ENCODE measurements at regions not wholly inside any gene's neighbourhood (a gene's known extent, or its start where the extent isn't known, plus 50 kb on each side); places are given as distances from the start of the nearest gene placed in this dataset.

- TF ChIP-seq ZNF124 (CRISPR knock-in tag; IDR thresholded peaks at IDR 0.05): no peak
- TF ChIP-seq ZNF24 (IDR thresholded peaks at IDR 0.05): no peak
- TF ChIP-seq ARNTL (CRISPR knock-in tag; IDR thresholded peaks at IDR 0.05): no peak
- no peak for TF ChIP-seq ZMYM2 (CRISPR knock-in tag; IDR thresholded peaks at IDR 0.05)
- no peak for TF ChIP-seq REL (CRISPR knock-in tag; conservative IDR thresholded peaks at IDR 0.05)
Observed at GRCh38 chr2:67835266-67835665, 227.5 kb downstream of the C1D start (continued).

GRCh38 chr2:67836866-67837265, 225.9 kb downstream of the C1D start:
- in situ Hi-C loops (cut with HindIII; ENCODE audit: extremely low pct_ligation_motif_present, low pct_unique_long_range_greater_than_20kb): loop anchor here (25.0 kb wide), 1 partner anchor 1250 kb away; no protein-coding TSS in a partner anchor
- Histone ChIP-seq H3K9me3 (ENCODE audit: low read length) (no peaks in the 10 kb centered on the region), H3K27ac (ENCODE audit: extremely low read length, insufficient read depth, low read length) (no peak overlapping the region), H3K4me1 (ENCODE audit: insufficient read depth, low read length) (no peaks in the 10 kb centered on the region), H3K27me3 (ENCODE audit: control insufficient read depth in 1 of 2, insufficient read depth in 2 of 2, low read length in 2 of 2) (no peaks in the 10 kb centered on the region), H3K36me3 (replicated peaks in 1 of 2; ENCODE audit: control insufficient read depth in 1 of 2, insufficient read depth in 2 of 2, low read length in 2 of 2) (no peaks in the 10 kb centered on the region), H3K4me2 (ENCODE audit: low read depth, low read length) (no peak overlapping the region), H4K20me1 (ENCODE audit: insufficient read depth, low read length) (no peaks in the 10 kb centered on the region), H3K79me2 (ENCODE audit: insufficient read depth, low read length) (no peaks in the 10 kb centered on the region), H3K9ac (ENCODE audit: insufficient read depth, low read depth, low read length) (no peak overlapping the region), H2AFZ (ENCODE audit: low read length) (no peak overlapping the region), H3K4me3 (replicated peaks in 1 of 3; ENCODE audit: insufficient read depth in 1 of 3, low read depth in 2 of 3, low read length in 3 of 3) (no peak overlapping the region)
- no peak for ATAC-seq
- DNase-seq (ENCODE audit: low spot score): no peak
- BruUV-seq (replicated peaks): no TSS peak
- WGBS (ENCODE audit: low lambda C conversion rate): 5% methylated on average over 5 of the region's 5 CpGs
- no peak for FAIRE-seq
- intact Hi-C loops (cut with micrococcal nuclease; ENCODE audit: unreplicated experiment): no loop called here
- CTCF ChIA-PET (ENCODE audit: low intra/inter-chr PET ratio, low total read pairs): no interaction called here
- POLR2A ChIA-PET: no interaction called here
- TF ChIP-seq PPARG (CRISPR knock-in tag; conservative IDR thresholded peaks at IDR 0.05): no peak
- TF ChIP-seq ISX (CRISPR knock-in tag; conservative IDR thresholded peaks at IDR 0.05): no peak
- no peak for TF ChIP-seq ZBTB37 (CRISPR knock-in tag; IDR thresholded peaks at IDR 0.05)
- TF ChIP-seq ETS1 (CRISPR knock-in tag; IDR thresholded peaks at IDR 0.05): no peak
- TF ChIP-seq ZNF572 (CRISPR knock-in tag; IDR thresholded peaks at IDR 0.05): no peak
- TF ChIP-seq SMARCE1 (IDR thresholded peaks at IDR 0.05; ENCODE audit: borderline replicate concordance): no peak
- no peak for TF ChIP-seq GLMP (CRISPR knock-in tag; IDR thresholded peaks at IDR 0.05; ENCODE audit: borderline replicate concordance)
- no peak for TF ChIP-seq ZNF710 (CRISPR knock-in tag; IDR thresholded peaks at IDR 0.05; ENCODE audit: borderline replicate concordance)
- TF ChIP-seq JUNB (CRISPR knock-in tag; IDR thresholded peaks at IDR 0.05; ENCODE audit: borderline replicate concordance): no peak
- TF ChIP-seq RFXANK (CRISPR knock-in tag; IDR thresholded peaks at IDR 0.05): no peak
